K562 (cell line): ENCODE measurements at regions not wholly inside any gene's neighbourhood (a gene's known extent, or its start where the extent isn't known, plus 50 kb on each side); places are given as distances from the start of the nearest gene placed in this dataset.

ENCODE experiments used
- ARID2 ChIP-seq: fragments of 450-650 bp; IDR thresholded peaks from 2 replicates; pipeline ENCODE4 v1.6.1; 2017; ENCODE audit warnings: antibody characterized with exemption, mild to moderate bottlenecking
- IRF2 ChIP-seq: sonication (generic); formaldehyde crosslinking; IDR thresholded peaks from 2 replicates; pipeline ENCODE4 v1.8.1; 2022; ENCODE audit warnings: mild to moderate bottlenecking, missing genetic modification reagents
- PKNOX1 ChIP-seq: fragments of 450-650 bp; IDR thresholded peaks from 2 replicates; pipeline ENCODE4 v1.6.1; 2016
- POLR2H ChIP-seq: IDR thresholded peaks from 2 replicates; pipeline ENCODE4 v1.6.1; 2016; ENCODE audit warnings: missing genetic modification characterization, low read depth, mild to moderate bottlenecking, control low read depth, missing compliant biosample characterization, moderate library complexity
- SMARCA4 ChIP-seq: fragments of 450-650 bp; IDR thresholded peaks from 2 replicates; pipeline ENCODE4 v1.6.1; 2016
- THRA ChIP-seq: fragments of 450-650 bp; IDR thresholded peaks from 2 replicates; pipeline ENCODE4 v1.6.1; 2017; ENCODE audit warnings: mild to moderate bottlenecking, moderate library complexity
- ZBTB33 ChIP-seq: sonication (generic); formaldehyde crosslinking; IDR thresholded peaks from 2 replicates; pipeline ENCODE4 v1.8.1; 2023; ENCODE audit warnings: mild to moderate bottlenecking, missing genetic modification reagents
- ZNF239 ChIP-seq: fragments of 250-450 bp; sonication (Bioruptor Pico); IDR thresholded peaks from 2 replicates; pipeline ENCODE4 v1.4.0; 2020; ENCODE audit warnings: mild to moderate bottlenecking
- ZNF609 ChIP-seq: sonication (generic); formaldehyde crosslinking; IDR thresholded peaks from 2 replicates; pipeline ENCODE4 v1.8.1; 2023; ENCODE audit warnings: missing genetic modification reagents, mild to moderate bottlenecking, borderline replicate concordance
- ZNF707 ChIP-seq: fragments of 250-450 bp; sonication (Bioruptor Pico); conservative IDR thresholded peaks from 2 replicates; pipeline ENCODE4 v1.8.0; 2022; ENCODE audit warnings: inconsistent platforms, mild to moderate bottlenecking, moderate library complexity
- ZNF77 ChIP-seq: fragments of 250-450 bp; sonication (Bioruptor Pico); IDR thresholded peaks from 2 replicates; pipeline ENCODE4 v1.5.0; 2020

GRCh38 chr1:103344930-103345329 is 180.6 kb upstream of the RNPC3 start (continued):
- no peak for TF ChIP-seq ZBTB33
- TF ChIP-seq ZNF77 (CRISPR knock-in tag): no peak
- no peak for TF ChIP-seq ARID2
- TF ChIP-seq THRA: no peak
- TF ChIP-seq PKNOX1: no peak
- no peak for TF ChIP-seq ZNF707 (CRISPR knock-in tag)
- no peak for TF ChIP-seq POLR2H (tag)
- TF ChIP-seq ZNF609 (CRISPR knock-in tag): no peak
- no peak for TF ChIP-seq IRF2 (CRISPR knock-in tag)
- no peak for TF ChIP-seq SMARCA4
- TF ChIP-seq ZNF239 (CRISPR knock-in tag): no peak
